ENCODE measurements at regions not wholly inside any gene's neighbourhood (a gene's known extent, or its start where the extent isn't known, plus 50 kb on each side); places are given as distances from the start of the nearest gene placed in this dataset.

DNA sequence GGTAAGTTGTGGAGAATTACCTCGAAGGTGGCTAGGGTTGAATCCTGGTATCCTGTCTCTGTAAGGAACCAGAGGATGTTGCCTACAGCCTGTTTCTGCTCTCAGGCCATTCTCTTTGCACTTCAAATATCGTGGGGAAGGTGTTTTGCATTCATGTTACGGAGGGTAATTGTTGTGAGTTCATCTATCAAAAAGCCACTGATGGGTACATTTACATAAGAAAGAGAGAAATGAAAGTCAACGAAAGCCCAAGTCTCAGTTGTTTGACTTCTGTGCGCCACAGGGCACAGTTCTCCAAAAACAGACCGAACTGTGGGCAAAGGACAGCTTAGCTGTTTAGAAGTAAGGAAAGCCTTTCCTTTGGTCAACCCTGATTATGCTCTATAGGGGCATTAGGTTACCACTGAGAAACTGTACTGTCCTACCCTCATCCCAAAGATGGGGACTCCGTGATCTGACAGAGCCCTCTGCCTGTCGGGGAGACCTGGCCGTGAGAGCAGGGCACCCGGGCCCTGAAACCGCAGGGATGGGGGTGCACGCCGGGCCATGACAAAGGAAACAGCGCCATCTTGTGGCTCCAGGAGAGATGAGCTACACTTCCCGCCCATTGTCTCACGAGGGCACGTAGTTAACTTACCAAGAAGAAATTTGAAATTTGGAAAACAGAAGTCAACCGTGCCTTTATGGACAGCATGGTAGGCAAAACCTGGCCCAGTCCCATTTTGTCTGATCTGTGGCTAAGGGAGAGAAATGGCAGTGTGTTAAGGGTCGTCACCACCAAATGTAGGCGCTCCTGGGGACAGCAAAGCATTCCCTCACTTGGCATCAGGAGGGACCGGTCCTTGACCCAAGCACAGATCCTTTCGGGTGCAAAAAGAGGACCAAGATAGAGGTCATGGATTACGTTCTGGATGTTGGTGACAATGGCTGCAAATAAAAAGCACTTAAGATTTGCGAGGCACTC, 74.5 kb upstream of the DYNLRB2 start:
- TF ChIP-seq GATA2 (IDR thresholded peaks at IDR 0.05; ENCODE audit: low read depth, low read length) (no peak), GATA3 (IDR thresholded peaks at IDR 0.05; ENCODE audit: low read depth, low read length) (no peak)
